Muscle layer of duodenum (tissue), 2 donors: ENCODE measurements at regions not wholly inside any gene's neighbourhood (a gene's known extent, or its start where the extent isn't known, plus 50 kb on each side); places are given as distances from the start of the nearest gene placed in this dataset.

Source experiments
- H3K27ac ChIP-seq: one replicate; pipeline ENCODE4 v1.7.0; 2013; ENCODE audit warnings: mild to moderate bottlenecking, low read length
- H3K27me3 ChIP-seq: one replicate; pipeline ENCODE4 v1.7.0; 2013; ENCODE audit warnings: low read depth, mild to moderate bottlenecking, control low read depth, low read length
- H3K36me3 ChIP-seq, 2 donors: one replicate each; pipeline ENCODE4 v1.7.0; 2013; ENCODE audit warnings: low read length in 2 of 2, control low read depth in 1 of 2, mild to moderate bottlenecking in 1 of 2; ENCODE audit not compliant: insufficient read depth in 2 of 2, control insufficient read depth in 1 of 2
- H3K4me1 ChIP-seq, 2 donors: one replicate each; pipeline ENCODE4 v1.7.0; 2013; ENCODE audit warnings: low read length in 2 of 2, mild to moderate bottlenecking in 2 of 2, control low read depth in 1 of 2, moderate library complexity in 1 of 2; ENCODE audit not compliant: insufficient read depth in 2 of 2, control insufficient read depth in 1 of 2
- H3K4me3 ChIP-seq, 2 donors: one replicate each; pipeline ENCODE4 v1.7.0; 2013; ENCODE audit warnings: low read length in 2 of 2, low read depth in 1 of 2, mild to moderate bottlenecking in 1 of 2
- H3K9me3 ChIP-seq, 2 donors: one replicate each; pipeline ENCODE4 v1.7.0; 2013; ENCODE audit warnings: low read length in 2 of 2, control low read depth in 1 of 2, mild to moderate bottlenecking in 1 of 2; ENCODE audit not compliant: control insufficient read depth in 1 of 2
- donor health status: healthy.

GRCh38 chr2:4674007-4674406, 970.6 kb downstream of the DCDC2C start:
- H3K9me3 ChIP-seq = no peaks in the 10 kb centered on the region

GRCh38 chr2:4675295-4675694, 971.9 kb downstream of the DCDC2C start:
- H3K27me3 ChIP-seq = no peaks in the 10 kb centered on the region
- no peaks in the 10 kb centered on the region for H3K9me3 ChIP-seq
- no peak overlapping the region for H3K4me3 ChIP-seq
- H3K27ac ChIP-seq = no peak overlapping the region
- H3K4me1 ChIP-seq = no peaks in the 10 kb centered on the region
- no peaks in the 10 kb centered on the region for H3K36me3 ChIP-seq

More at GRCh38 chr2:4674007-4674406, 970.6 kb downstream of the DCDC2C start:
- no peak overlapping the region for H3K27ac ChIP-seq
- H3K36me3 ChIP-seq = no peaks in the 10 kb centered on the region
- H3K4me3 ChIP-seq = no peak overlapping the region
- no peaks in the 10 kb centered on the region for H3K27me3 ChIP-seq
- no peaks in the 10 kb centered on the region for H3K4me1 ChIP-seq

GRCh38 chr2:4678927-4679326, 975.6 kb downstream of the DCDC2C start:
- Histone ChIP-seq H3K4me1 (no peaks in the 10 kb centered on the region), H3K27ac (no peak overlapping the region), H3K36me3 (no peaks in the 10 kb centered on the region), H3K9me3 (no peaks in the 10 kb centered on the region), H3K4me3 (no peak overlapping the region), H3K27me3 (no peaks in the 10 kb centered on the region)

DNA sequence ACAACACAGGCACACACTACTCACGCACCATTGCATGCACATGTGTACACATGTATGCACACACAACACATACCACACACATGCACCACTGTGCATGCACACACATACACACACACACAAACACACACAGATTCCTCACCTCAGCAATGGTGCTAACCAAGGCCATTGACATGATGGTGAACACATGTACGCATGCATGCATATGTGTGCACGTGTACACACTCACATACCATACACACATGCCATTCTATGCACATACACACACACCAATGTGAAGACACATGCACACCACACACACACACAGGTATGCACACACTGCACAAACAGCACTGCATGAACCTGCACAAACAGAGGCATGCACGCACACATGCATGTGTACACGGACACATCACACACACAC, 976.0 kb downstream of the DCDC2C start:
- Histone ChIP-seq H3K4me1 (no peaks in the 10 kb centered on the region), H3K4me3 (no peak overlapping the region), H3K9me3 (no peaks in the 10 kb centered on the region), H3K27me3 (no peaks in the 10 kb centered on the region), H3K36me3 (no peaks in the 10 kb centered on the region), H3K27ac (no peak overlapping the region)

DNA sequence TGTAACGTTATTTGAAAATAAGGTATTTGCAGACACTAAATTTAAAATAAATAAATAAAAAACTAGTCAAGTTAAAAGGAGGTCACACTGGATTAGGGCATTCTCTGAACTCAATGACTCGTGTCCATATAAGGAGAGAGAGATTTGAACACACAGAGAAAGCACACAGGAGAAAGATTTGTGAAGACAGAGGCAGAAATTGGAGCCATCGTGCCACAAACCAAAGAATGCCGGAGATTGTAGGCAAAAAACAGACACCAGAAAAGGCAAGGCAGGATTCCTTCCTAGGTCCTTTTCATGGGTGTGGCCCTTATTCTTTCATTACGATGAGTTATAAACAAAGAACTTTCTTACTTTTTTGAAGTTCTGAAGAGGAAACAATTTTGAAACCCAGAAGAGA, 981.5 kb downstream of the DCDC2C start:
- Histone ChIP-seq H3K4me1 (no peaks in the 10 kb centered on the region), H3K36me3 (no peaks in the 10 kb centered on the region), H3K27ac (no peak overlapping the region), H3K9me3 (no peaks in the 10 kb centered on the region), H3K27me3 (no peaks in the 10 kb centered on the region), H3K4me3 (no peak overlapping the region)

DNA sequence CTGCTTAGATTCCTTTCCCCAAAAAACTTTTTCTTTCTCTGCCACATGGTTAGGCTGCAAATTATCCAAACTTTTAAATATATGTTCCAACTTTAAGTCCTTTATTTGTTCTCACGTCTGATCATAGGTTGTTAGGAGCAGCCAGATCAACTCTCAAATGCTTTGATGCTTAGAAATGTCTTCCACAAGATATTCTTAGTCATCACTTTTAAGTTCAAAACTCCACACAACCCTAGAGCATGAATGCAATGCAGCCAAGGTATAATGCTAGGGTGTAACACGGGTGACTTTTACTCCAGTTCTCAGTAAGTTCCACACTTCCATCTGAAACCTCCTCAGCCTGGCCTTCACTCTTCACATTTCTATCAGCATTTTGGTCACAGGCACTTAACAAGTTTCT, 987.5 kb downstream of the DCDC2C start:
- Histone ChIP-seq H3K4me3 (no peak overlapping the region), H3K27ac (no peak overlapping the region), H3K27me3 (no peaks in the 10 kb centered on the region), H3K36me3 (no peaks in the 10 kb centered on the region), H3K4me1 (no peaks in the 10 kb centered on the region), H3K9me3 (no peaks in the 10 kb centered on the region)

GRCh38 chr2:4693266-4693665, 989.9 kb downstream of the DCDC2C start:
- no peaks in the 10 kb centered on the region for H3K4me1 ChIP-seq
- no peaks in the 10 kb centered on the region for H3K27me3 ChIP-seq
- H3K36me3 ChIP-seq = no peaks in the 10 kb centered on the region
- H3K27ac ChIP-seq = no peak overlapping the region
- H3K4me3 ChIP-seq = no peak overlapping the region
- H3K9me3 ChIP-seq = no peaks in the 10 kb centered on the region

GRCh38 chr2:4695281-4695861, 992.0 kb downstream of the DCDC2C start:
- Histone ChIP-seq H3K27ac (no peak overlapping the region), H3K4me3 (no peak overlapping the region), H3K9me3 (no peaks in the 10 kb centered on the region), H3K36me3 (no peaks in the 10 kb centered on the region), H3K27me3 (no peaks in the 10 kb centered on the region), H3K4me1 (no peaks in the 10 kb centered on the region)

DNA sequence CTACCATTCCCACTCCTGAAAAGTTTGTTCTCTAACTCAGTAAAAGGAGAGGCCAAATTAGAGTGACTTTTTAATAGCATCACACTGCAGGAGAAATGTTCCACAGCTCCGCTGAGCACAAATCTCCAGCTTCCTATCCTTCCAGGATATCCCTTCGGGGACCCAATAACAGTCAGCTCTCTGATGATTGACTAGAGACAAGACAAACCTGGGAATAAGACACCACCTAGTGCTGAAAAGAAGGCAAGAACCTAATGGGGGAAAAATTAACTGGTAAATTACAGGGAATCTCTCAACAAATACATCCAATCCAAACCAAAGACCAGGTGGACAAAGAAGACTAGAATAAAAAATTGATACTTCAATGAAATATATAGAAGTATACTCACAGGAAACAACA, 977.1 kb upstream of the SOX11 start:
- H3K27ac ChIP-seq = no peak overlapping the region
- H3K4me1 ChIP-seq = no peaks in the 10 kb centered on the region
- no peak overlapping the region for H3K4me3 ChIP-seq
- H3K36me3 ChIP-seq = no peaks in the 10 kb centered on the region
- H3K27me3 ChIP-seq = no peaks in the 10 kb centered on the region
- H3K9me3 ChIP-seq = peaks cover 5 to 11% of the 10 kb centered on the region in 2 donors

DNA sequence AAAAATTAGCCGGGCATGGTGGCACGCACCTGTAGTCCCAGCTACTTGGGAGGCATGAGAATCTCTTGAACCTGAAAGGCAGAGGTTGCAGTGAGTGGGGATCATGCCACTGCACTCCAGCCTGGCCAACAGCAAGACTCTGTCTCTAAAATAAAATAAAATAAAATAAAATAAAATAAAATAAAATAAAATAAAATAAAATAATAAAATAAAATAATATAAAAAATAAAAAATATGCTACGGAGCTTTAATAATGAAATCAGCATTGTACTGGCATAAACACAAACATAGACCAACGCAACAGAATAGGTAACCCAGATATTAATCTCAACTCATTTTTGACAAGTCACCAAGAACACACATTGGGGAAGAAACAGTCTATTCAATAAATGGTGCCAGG, 973.4 kb upstream of the SOX11 start:
- H3K27ac ChIP-seq = no peak overlapping the region

DNA sequence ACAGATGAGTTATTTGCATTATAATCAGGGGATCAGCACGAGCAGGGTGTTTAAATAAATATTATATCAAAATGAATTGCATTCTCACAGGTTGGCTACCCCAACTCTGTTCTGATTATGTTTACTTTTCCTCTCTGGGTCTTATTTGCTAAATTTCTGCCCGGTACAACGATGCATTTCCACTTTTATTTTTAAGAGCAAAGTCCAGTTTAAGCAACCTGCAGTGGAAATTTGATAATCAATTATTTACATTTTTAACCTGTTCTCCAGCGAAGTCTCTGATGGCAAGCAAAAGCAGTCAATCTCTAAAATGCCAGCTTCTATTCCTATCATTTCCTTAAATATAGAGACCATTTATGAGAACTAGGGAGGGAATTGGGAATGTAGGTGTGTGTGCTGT, 966.6 kb upstream of the SOX11 start:
- H3K4me1 ChIP-seq = no peaks in the 10 kb centered on the region
- H3K27me3 ChIP-seq = no peaks in the 10 kb centered on the region
- H3K4me3 ChIP-seq = no peak overlapping the region
- no peaks in the 10 kb centered on the region for H3K36me3 ChIP-seq
- no peak overlapping the region for H3K27ac ChIP-seq
- H3K9me3 ChIP-seq = no peaks in the 10 kb centered on the region

More for the DNA sequence above, 973.4 kb upstream of the SOX11 start:
- no peak overlapping the region for H3K4me3 ChIP-seq
- no peaks in the 10 kb centered on the region for H3K27me3 ChIP-seq
- H3K36me3 ChIP-seq = no peaks in the 10 kb centered on the region
- peaks cover 5 to 11% of the 10 kb centered on the region in 2 donors for H3K9me3 ChIP-seq
- no peaks in the 10 kb centered on the region for H3K4me1 ChIP-seq

DNA sequence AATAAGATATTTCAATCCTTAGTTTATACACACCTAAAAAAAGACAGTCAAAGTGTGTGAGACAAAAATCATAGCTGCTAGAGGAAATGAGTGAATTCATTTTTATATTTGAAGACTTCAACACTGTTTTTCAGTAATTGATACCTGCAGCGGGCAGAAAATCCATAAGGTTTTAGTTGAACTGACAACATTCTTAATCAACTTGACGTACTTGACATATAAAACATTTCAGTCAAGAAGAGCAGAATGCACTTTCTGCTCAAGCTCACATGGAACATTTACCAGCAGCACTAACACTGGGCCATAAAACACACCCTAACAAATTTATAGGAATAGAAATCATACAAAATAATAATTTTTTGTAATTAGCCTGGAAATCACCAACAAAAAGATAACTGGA, 959.6 kb upstream of the SOX11 start:
- no peaks in the 10 kb centered on the region for H3K36me3 ChIP-seq
- H3K4me1 ChIP-seq = no peaks in the 10 kb centered on the region
- H3K27me3 ChIP-seq = no peaks in the 10 kb centered on the region
- H3K9me3 ChIP-seq = no peaks in the 10 kb centered on the region
- H3K4me3 ChIP-seq = no peak overlapping the region
- no peak overlapping the region for H3K27ac ChIP-seq
